ENCODE measurements at regions not wholly inside any gene's neighbourhood (a gene's known extent, or its start where the extent isn't known, plus 50 kb on each side); places are given as distances from the start of the nearest gene placed in this dataset.

DNA sequence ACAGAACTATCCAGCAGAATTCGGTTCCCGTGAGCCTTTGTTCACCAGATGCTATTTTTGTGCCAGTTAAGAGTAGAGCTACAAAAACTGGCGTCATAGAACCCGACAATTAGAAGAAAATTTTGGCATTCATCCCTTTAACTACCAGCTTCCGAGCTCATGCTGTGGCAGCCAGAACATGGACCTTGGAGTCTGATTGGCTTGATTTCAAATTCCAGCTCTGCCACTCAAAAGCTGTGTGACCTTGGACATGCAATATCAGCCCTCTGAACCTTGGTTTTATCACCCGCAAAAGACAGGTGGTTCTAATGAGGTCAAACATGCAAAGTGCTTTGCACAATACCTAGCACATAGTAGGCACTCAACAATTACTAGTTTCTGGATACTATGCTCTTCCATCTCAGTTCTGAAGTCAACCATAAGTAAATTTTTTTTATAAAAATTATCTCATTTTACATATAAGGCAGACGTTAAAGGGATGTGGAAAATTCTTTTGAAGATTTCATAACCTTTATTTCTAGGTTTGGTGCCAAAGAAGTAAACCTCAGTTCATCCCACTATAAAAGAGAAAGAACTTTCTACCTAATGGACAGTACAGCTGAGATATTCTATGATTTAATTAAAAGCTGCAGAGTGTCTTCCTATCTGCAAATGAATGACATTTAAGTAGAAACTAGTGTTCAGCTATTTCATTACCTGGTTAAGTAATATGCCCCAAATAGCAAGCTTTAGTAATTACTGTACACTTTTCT lies 331.5 kb downstream of the HAPSTR1 start:
- Histone ChIP-seq H3K36me3 (ENCODE audit: control insufficient read depth, insufficient read depth, low read length) (no peaks in the 10 kb centered on the region), H3K27me3 (ENCODE audit: control insufficient read depth, insufficient read depth, low read length) (peaks cover 13% of the 10 kb centered on the region), H3K9me3 (ENCODE audit: control insufficient read depth, insufficient read depth, low read depth, low read length) (no peaks in the 10 kb centered on the region), H3K27ac (ENCODE audit: low read length) (no peak overlapping the region), H3K4me3 (ENCODE audit: low read depth in 2 of 2, low read length in 2 of 2) (no peak overlapping the region), H3K4me1 (ENCODE audit: control insufficient read depth, insufficient read depth, low read length) (no peaks in the 10 kb centered on the region)
- BruUV-seq (replicated peaks): no TSS peak
- TF ChIP-seq SIN3A (IDR thresholded peaks at IDR 0.05; ENCODE audit: borderline replicate concordance, insufficient read depth, low read depth, low read length): no peak
- TF ChIP-seq POLR2AphosphoS5 (IDR thresholded peaks at IDR 0.05; ENCODE audit: low read depth, low read length): no peak
- TF ChIP-seq REST (IDR thresholded peaks at IDR 0.05; ENCODE audit: insufficient read depth in 1 of 2, low read depth in 2 of 2, low read length in 1 of 2): no peak
- TF ChIP-seq TCF7L2 (IDR thresholded peaks at IDR 0.05; ENCODE audit: low read depth, low read length): no peak
- no peak for TF ChIP-seq CTCF (IDR thresholded peaks at IDR 0.05)
- in situ Hi-C loops (cut with HindIII; ENCODE audit: low pct_unique_long_range_greater_than_20kb, low sequenced_read_pairs): no loop called here
- intact Hi-C loops (cut with micrococcal nuclease; ENCODE audit: unreplicated experiment): no loop called here
- CTCF ChIA-PET: no interaction called here
- POLR2A ChIA-PET: no interaction called here
- ATAC-seq (no peak), DNase-seq (ENCODE audit: low read depth, low spot score) (no peak)

DNA sequence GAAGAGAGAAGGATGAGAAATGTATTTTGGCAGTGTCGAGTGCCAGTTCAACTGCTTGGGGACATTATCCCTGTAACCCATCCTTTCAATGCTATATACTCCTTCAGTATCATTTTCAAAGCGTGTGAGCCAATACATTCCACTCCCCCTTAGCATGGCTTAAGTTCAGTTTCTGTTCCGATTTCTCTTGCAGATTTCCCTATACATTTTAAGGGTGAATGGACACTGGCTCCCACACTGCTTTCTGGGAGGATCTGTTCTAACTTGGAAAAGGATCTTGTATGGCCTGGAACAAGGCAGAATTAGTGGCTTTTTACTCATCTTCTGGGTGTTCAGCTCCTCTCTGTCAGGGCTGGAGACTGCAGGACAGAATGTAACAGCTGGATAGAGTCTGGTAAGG lies 333.8 kb downstream of the HAPSTR1 start:
- POLR2A ChIA-PET: no interaction called here
- TF ChIP-seq CTCF (IDR thresholded peaks at IDR 0.05) (no peak), POLR2AphosphoS5 (IDR thresholded peaks at IDR 0.05; ENCODE audit: low read depth, low read length) (no peak), SIN3A (IDR thresholded peaks at IDR 0.05; ENCODE audit: borderline replicate concordance, insufficient read depth, low read depth, low read length) (no peak), REST (IDR thresholded peaks at IDR 0.05; ENCODE audit: insufficient read depth in 1 of 2, low read depth in 2 of 2, low read length in 1 of 2) (no peak), TCF7L2 (IDR thresholded peaks at IDR 0.05; ENCODE audit: low read depth, low read length) (no peak)
- no peaks in the 10 kb centered on the region for H3K4me1 ChIP-seq (ENCODE audit: control insufficient read depth, insufficient read depth, low read length)
- CTCF ChIA-PET: no interaction called here
- intact Hi-C loops (cut with micrococcal nuclease; ENCODE audit: unreplicated experiment): no loop called here
- no TSS peak for BruUV-seq (replicated peaks)
- no peaks in the 10 kb centered on the region for H3K36me3 ChIP-seq (ENCODE audit: control insufficient read depth, insufficient read depth, low read length)
- ATAC-seq: no peak
- in situ Hi-C loops (cut with HindIII; ENCODE audit: low pct_unique_long_range_greater_than_20kb, low sequenced_read_pairs): no loop called here
- no peak overlapping the region for H3K4me3 ChIP-seq (ENCODE audit: low read depth in 2 of 2, low read length in 2 of 2)
- H3K9me3 ChIP-seq (ENCODE audit: control insufficient read depth, insufficient read depth, low read depth, low read length): no peaks in the 10 kb centered on the region
- no peak for DNase-seq (ENCODE audit: low read depth, low spot score)
- no peak overlapping the region for H3K27ac ChIP-seq (ENCODE audit: low read length)
- H3K27me3 ChIP-seq (ENCODE audit: control insufficient read depth, insufficient read depth, low read length): peaks cover 11% of the 10 kb centered on the region
